GM10248 (cell line): ENCODE measurements at regions not wholly inside any gene's neighbourhood (a gene's known extent, or its start where the extent isn't known, plus 50 kb on each side); places are given as distances from the start of the nearest gene placed in this dataset.
"Not testable (repeated sequence)": the region's sequence is repeated elsewhere in the genome, so short reads cannot be mapped to it uniquely, and the experiment has no call there.

ENCODE experiments used
- CTCF ChIA-PET: fragments of 300-600 bp; sonication (Branson Sonifier 250); formaldehyde crosslinking; extraction: SDS; loops from one replicate; lab custom pipeline; 2021; ENCODE audit warnings: antibody characterized with exemption; lab: Yijun Ruan, JAX
- POLR2A ChIA-PET: fragments of 350-650 bp; sonication (Branson Sonifier 250); formaldehyde crosslinking; extraction: SDS; loops from one replicate; lab custom pipeline; 2020; ENCODE audit warnings: antibody characterized with exemption; lab: Yijun Ruan, JAX
- DNase-seq: peaks from one replicate; pipeline ENCODE4 v3.0.0; 2012; ENCODE audit errors: extremely low spot score
- CTCF ChIP-seq: IDR thresholded peaks from 2 replicates; pipeline ENCODE4 v1.5.1; 2012; ENCODE audit warnings: mild to moderate bottlenecking, low read depth; ENCODE audit errors: extremely low read depth, missing control alignments, control extremely low read depth

- no peak for DNase-seq
- TF ChIP-seq CTCF, result no peak
- CTCF ChIA-PET, result no interaction called here
- POLR2A ChIA-PET, result no interaction called here
Measured at GRCh38 chr3:28151207-28151550, 90.2 kb upstream of the CMC1 start.

GRCh38 chr3:28151608-28152228 is 89.7 kb upstream of the CMC1 start:
- no peak for DNase-seq
- POLR2A ChIA-PET, result no interaction called here
- no peak for TF ChIP-seq CTCF
- CTCF ChIA-PET, result interaction anchor here (0.7 kb wide), 1 partner anchor 14 kb away, joined by 3 read pairs; no protein-coding TSS in a partner anchor

GRCh38 chr3:28155631-28156030 is 85.8 kb upstream of the CMC1 start:
- ChIA-PET POLR2A (no interaction called here), CTCF (no interaction called here)
- no peak for TF ChIP-seq CTCF
- DNase-seq, result no peak

- CTCF ChIA-PET, result interaction anchor here (1.2 to 2.0 kb wide), 4 partner anchors 8 to 13 kb away, joined by 3 to 5 read pairs (median 4); no protein-coding TSS in a partner anchor
- POLR2A ChIA-PET, DNase-seq: not testable (repeated sequence)
Measured at GRCh38 chr3:28156599-28156998, 84.8 kb upstream of the CMC1 start.

GRCh38 chr3:28171962-28172361 is 69.5 kb upstream of the CMC1 start:
- DNase-seq, result no peak
- ChIA-PET POLR2A (no interaction called here), CTCF (interaction anchor here (1.1 kb wide), 1 partner anchor 18 kb away, joined by 3 read pairs; no protein-coding TSS in a partner anchor)
- TF ChIP-seq CTCF, result no peak

- no peak for TF ChIP-seq CTCF
- POLR2A ChIA-PET, result no interaction called here
- CTCF ChIA-PET, result interaction anchor here (1.1 kb wide), 1 partner anchor 17 kb away, joined by 3 read pairs; no protein-coding TSS in a partner anchor
- DNase-seq, result no peak
Measured at GRCh38 chr3:28172748-28173147, 68.7 kb upstream of the CMC1 start.

- ChIA-PET CTCF (no interaction called here), POLR2A (no interaction called here)
- no peak for TF ChIP-seq CTCF
- DNase-seq, result no peak
Measured at GRCh38 chr3:28173836-28174235, 67.6 kb upstream of the CMC1 start.
